ENCODE measurements at regions not wholly inside any gene's neighbourhood (a gene's known extent, or its start where the extent isn't known, plus 50 kb on each side); places are given as distances from the start of the nearest gene placed in this dataset.

GRCh38 chr11:122165607-122166371 lies 49.8 kb upstream of the BLID start:
- H3K27ac ChIP-seq: peak overlapping the region in 2 of 5 donors; percentile 37 to 55
- 72 to 79% (median 76%) methylated on average over 7 of the region's 7 CpGs for WGBS, 5 donors
- intact Hi-C loops (cut with DNase I; ENCODE audit: low total_unique reads): no loop called here
- H3K9me3 ChIP-seq: no peaks in the 10 kb centered on the region
- TF ChIP-seq EP300 (IDR thresholded peaks at IDR 0.05): no peak
- no peak for TF ChIP-seq CTCF (IDR thresholded peaks at IDR 0.05)
- no peak for TF ChIP-seq POLR2AphosphoS5 (IDR thresholded peaks at IDR 0.05)
- TF ChIP-seq POLR2A (IDR thresholded peaks at IDR 0.05): no peak
- H3K4me3 ChIP-seq: no peak overlapping the region
- H3K4me1 ChIP-seq: peaks cover 0 to 18% (median 2%) of the 10 kb centered on the region in 4 donors
- H3K27me3 ChIP-seq: no peaks in the 10 kb centered on the region
- DNase-seq: no peak
- no peaks in the 10 kb centered on the region for H3K36me3 ChIP-seq

Small RNAs in the stretch of these regions (small RNA-seq; reads per million reads assigned to genes)
- gene RNU4ATAC10P (0 reads per million in 4 donors), gene RNU4ATAC5P (0 reads per million in 4 donors), gene RNU6-592P (0 reads per million in 4 donors)

Measured in stomach (tissue), 8 donors.